ENCODE measurements at regions not wholly inside any gene's neighbourhood (a gene's known extent, or its start where the extent isn't known, plus 50 kb on each side); places are given as distances from the start of the nearest gene placed in this dataset.

- H3K9me3 ChIP-seq (ENCODE audit: control insufficient read depth in 3 of 3, low read length in 3 of 3), result no peaks in the 10 kb centered on the region
- H3K27me3 ChIP-seq (ENCODE audit: control insufficient read depth in 3 of 3, insufficient read depth in 3 of 3, low read length in 3 of 3), result no peaks in the 10 kb centered on the region
- peak overlapping the region in 2 of 3 donors; percentile 41 to 69 for H3K9ac ChIP-seq (ENCODE audit: low read depth in 1 of 3, low read length in 3 of 3)
- peaks cover 41 to 70% (median 51%) of the 10 kb centered on the region in 3 donors for H3K4me1 ChIP-seq (ENCODE audit: control insufficient read depth in 3 of 3, insufficient read depth in 3 of 3, low read length in 3 of 3)
- peak overlapping the region; percentile 95 for H3K27ac ChIP-seq (ENCODE audit: low read depth, low read length)
- no peaks in the 10 kb centered on the region for H3K36me3 ChIP-seq (ENCODE audit: control insufficient read depth in 3 of 3, insufficient read depth in 3 of 3, low read length in 3 of 3)
- no peak overlapping the region for H3K4me3 ChIP-seq (ENCODE audit: low read length in 3 of 3)
Measured at GRCh38 chr3:187946981-187947380, 201.7 kb upstream of the BCL6 start.

- no peaks in the 10 kb centered on the region for H3K36me3 ChIP-seq (ENCODE audit: control insufficient read depth in 3 of 3, insufficient read depth in 3 of 3, low read length in 3 of 3)
- peak overlapping the region; percentile 41 to 69 (median 52) for H3K9ac ChIP-seq (ENCODE audit: low read depth in 1 of 3, low read length in 3 of 3)
- H3K27me3 ChIP-seq (ENCODE audit: control insufficient read depth in 3 of 3, insufficient read depth in 3 of 3, low read length in 3 of 3), result no peaks in the 10 kb centered on the region
- peaks cover 41 to 70% (median 46%) of the 10 kb centered on the region in 3 donors for H3K4me1 ChIP-seq (ENCODE audit: control insufficient read depth in 3 of 3, insufficient read depth in 3 of 3, low read length in 3 of 3)
- H3K27ac ChIP-seq (ENCODE audit: low read depth, low read length), result peak overlapping the region; percentile 95
- peak overlapping the region in 1 of 3 donors; percentile 23 for H3K4me3 ChIP-seq (ENCODE audit: low read length in 3 of 3)
- H3K9me3 ChIP-seq (ENCODE audit: control insufficient read depth in 3 of 3, low read length in 3 of 3), result no peaks in the 10 kb centered on the region
Measured at GRCh38 chr3:187947927-187948682, 202.8 kb upstream of the BCL6 start.

GRCh38 chr3:187949093-187949820, 204.0 kb upstream of the BCL6 start:
- H3K27ac ChIP-seq (ENCODE audit: low read depth, low read length), result peak overlapping the region; percentile 95
- peak overlapping the region; percentile 14 to 71 (median 64) for H3K9ac ChIP-seq (ENCODE audit: low read depth in 1 of 3, low read length in 3 of 3)
- H3K4me1 ChIP-seq (ENCODE audit: control insufficient read depth in 3 of 3, insufficient read depth in 3 of 3, low read length in 3 of 3), result peaks cover 38 to 67% (median 41%) of the 10 kb centered on the region in 3 donors
- H3K4me3 ChIP-seq (ENCODE audit: low read length in 3 of 3), result no peak overlapping the region
- H3K36me3 ChIP-seq (ENCODE audit: control insufficient read depth in 3 of 3, insufficient read depth in 3 of 3, low read length in 3 of 3), result no peaks in the 10 kb centered on the region
- no peaks in the 10 kb centered on the region for H3K27me3 ChIP-seq (ENCODE audit: control insufficient read depth in 3 of 3, insufficient read depth in 3 of 3, low read length in 3 of 3)
- H3K9me3 ChIP-seq (ENCODE audit: control insufficient read depth in 3 of 3, low read length in 3 of 3), result no peaks in the 10 kb centered on the region

DNA sequence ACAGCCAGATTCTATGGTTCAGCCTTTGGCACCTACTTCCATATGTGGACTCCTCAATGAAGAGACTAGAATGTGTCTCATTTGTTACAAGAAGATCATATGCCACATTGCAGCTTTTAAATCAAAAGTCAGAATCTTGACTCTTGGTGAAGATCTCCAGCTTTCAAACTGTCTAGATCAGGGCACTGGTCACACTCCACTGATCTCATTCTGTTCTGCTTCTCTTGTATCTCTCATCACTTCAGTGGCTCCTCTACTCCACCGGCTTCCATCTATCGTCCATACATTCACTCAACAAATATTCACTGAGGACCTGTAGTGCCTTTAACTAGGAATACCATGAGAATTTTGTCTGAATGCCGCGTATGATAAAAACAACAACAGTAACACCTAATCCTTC, 203.3 kb upstream of the LPP start:
- H3K9ac ChIP-seq (ENCODE audit: low read depth in 1 of 3, low read length in 3 of 3), result no peak overlapping the region
- peaks cover 48 to 71% (median 52%) of the 10 kb centered on the region in 3 donors for H3K4me1 ChIP-seq (ENCODE audit: control insufficient read depth in 3 of 3, insufficient read depth in 3 of 3, low read length in 3 of 3)

DNA sequence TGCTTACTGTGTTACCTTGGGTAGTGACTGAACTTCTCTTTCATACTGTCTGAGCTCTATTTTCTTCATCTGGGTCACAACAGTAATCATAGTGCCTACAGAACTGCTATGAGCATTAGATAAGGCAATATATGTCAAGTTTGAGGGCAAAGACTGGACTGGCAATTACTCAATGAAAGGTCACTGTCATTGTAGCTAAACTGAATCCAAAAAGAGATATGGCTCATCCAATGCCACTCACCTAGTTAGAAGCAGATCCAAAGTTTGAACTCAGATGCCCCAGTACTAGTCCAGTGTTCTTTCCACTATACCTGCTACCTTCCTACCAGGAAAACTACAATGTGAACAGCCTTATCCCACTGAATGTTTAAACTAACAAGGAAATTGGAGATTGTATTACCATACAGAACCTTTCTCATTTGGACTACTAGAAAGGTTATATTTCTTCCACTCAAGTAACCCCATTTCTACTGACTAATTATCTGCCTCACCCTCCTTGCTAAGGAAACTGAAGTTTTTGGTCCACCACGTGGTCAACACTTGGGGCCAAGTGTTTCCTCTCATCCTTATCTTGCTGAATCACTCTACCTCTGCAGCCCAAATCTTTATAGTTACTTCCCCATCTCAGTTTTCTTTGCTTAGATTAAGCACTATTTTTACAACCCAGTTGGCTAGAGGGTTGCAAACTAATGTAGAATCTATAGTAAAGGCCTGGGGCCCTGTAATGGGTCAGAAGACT, 202.3 kb upstream of the LPP start:
- no peaks in the 10 kb centered on the region for H3K9me3 ChIP-seq (ENCODE audit: control insufficient read depth in 3 of 3, low read length in 3 of 3)
- H3K9ac ChIP-seq (ENCODE audit: low read depth in 1 of 3, low read length in 3 of 3), result no peak overlapping the region
- H3K27me3 ChIP-seq (ENCODE audit: control insufficient read depth in 3 of 3, insufficient read depth in 3 of 3, low read length in 3 of 3), result no peaks in the 10 kb centered on the region
- H3K27ac ChIP-seq (ENCODE audit: low read depth, low read length), result no peak overlapping the region
- H3K36me3 ChIP-seq (ENCODE audit: control insufficient read depth in 3 of 3, insufficient read depth in 3 of 3, low read length in 3 of 3), result no peaks in the 10 kb centered on the region
- peaks cover 50 to 71% (median 51%) of the 10 kb centered on the region in 3 donors for H3K4me1 ChIP-seq (ENCODE audit: control insufficient read depth in 3 of 3, insufficient read depth in 3 of 3, low read length in 3 of 3)
- no peak overlapping the region for H3K4me3 ChIP-seq (ENCODE audit: low read length in 3 of 3)

More for the DNA sequence above, 203.3 kb upstream of the LPP start:
- Histone ChIP-seq H3K9me3 (ENCODE audit: control insufficient read depth in 3 of 3, low read length in 3 of 3) (no peaks in the 10 kb centered on the region), H3K27ac (ENCODE audit: low read depth, low read length) (peak overlapping the region; percentile 95), H3K36me3 (ENCODE audit: control insufficient read depth in 3 of 3, insufficient read depth in 3 of 3, low read length in 3 of 3) (no peaks in the 10 kb centered on the region), H3K27me3 (ENCODE audit: control insufficient read depth in 3 of 3, insufficient read depth in 3 of 3, low read length in 3 of 3) (no peaks in the 10 kb centered on the region), H3K4me3 (ENCODE audit: low read length in 3 of 3) (no peak overlapping the region)

GRCh38 chr3:187952849-187953248, 201.1 kb upstream of the LPP start:
- Histone ChIP-seq H3K9me3 (ENCODE audit: control insufficient read depth in 3 of 3, low read length in 3 of 3) (no peaks in the 10 kb centered on the region), H3K4me3 (ENCODE audit: low read length in 3 of 3) (no peak overlapping the region), H3K4me1 (ENCODE audit: control insufficient read depth in 3 of 3, insufficient read depth in 3 of 3, low read length in 3 of 3) (peaks cover 47 to 68% (median 48%) of the 10 kb centered on the region in 3 donors), H3K36me3 (ENCODE audit: control insufficient read depth in 3 of 3, insufficient read depth in 3 of 3, low read length in 3 of 3) (no peaks in the 10 kb centered on the region), H3K27ac (ENCODE audit: low read depth, low read length) (no peak overlapping the region), H3K27me3 (ENCODE audit: control insufficient read depth in 3 of 3, insufficient read depth in 3 of 3, low read length in 3 of 3) (no peaks in the 10 kb centered on the region), H3K9ac (ENCODE audit: low read depth in 1 of 3, low read length in 3 of 3) (no peak overlapping the region)

GRCh38 chr3:187954516-187954872, 199.5 kb upstream of the LPP start:
- Histone ChIP-seq H3K9me3 (ENCODE audit: control insufficient read depth in 3 of 3, low read length in 3 of 3) (no peaks in the 10 kb centered on the region), H3K27me3 (ENCODE audit: control insufficient read depth in 3 of 3, insufficient read depth in 3 of 3, low read length in 3 of 3) (no peaks in the 10 kb centered on the region), H3K9ac (ENCODE audit: low read depth in 1 of 3, low read length in 3 of 3) (peak overlapping the region in 2 of 3 donors; percentile 51 to 69), H3K36me3 (ENCODE audit: control insufficient read depth in 3 of 3, insufficient read depth in 3 of 3, low read length in 3 of 3) (no peaks in the 10 kb centered on the region), H3K4me1 (ENCODE audit: control insufficient read depth in 3 of 3, insufficient read depth in 3 of 3, low read length in 3 of 3) (peaks cover 45 to 67% (median 46%) of the 10 kb centered on the region in 3 donors), H3K4me3 (ENCODE audit: low read length in 3 of 3) (no peak overlapping the region), H3K27ac (ENCODE audit: low read depth, low read length) (peak overlapping the region; percentile 94)

DNA sequence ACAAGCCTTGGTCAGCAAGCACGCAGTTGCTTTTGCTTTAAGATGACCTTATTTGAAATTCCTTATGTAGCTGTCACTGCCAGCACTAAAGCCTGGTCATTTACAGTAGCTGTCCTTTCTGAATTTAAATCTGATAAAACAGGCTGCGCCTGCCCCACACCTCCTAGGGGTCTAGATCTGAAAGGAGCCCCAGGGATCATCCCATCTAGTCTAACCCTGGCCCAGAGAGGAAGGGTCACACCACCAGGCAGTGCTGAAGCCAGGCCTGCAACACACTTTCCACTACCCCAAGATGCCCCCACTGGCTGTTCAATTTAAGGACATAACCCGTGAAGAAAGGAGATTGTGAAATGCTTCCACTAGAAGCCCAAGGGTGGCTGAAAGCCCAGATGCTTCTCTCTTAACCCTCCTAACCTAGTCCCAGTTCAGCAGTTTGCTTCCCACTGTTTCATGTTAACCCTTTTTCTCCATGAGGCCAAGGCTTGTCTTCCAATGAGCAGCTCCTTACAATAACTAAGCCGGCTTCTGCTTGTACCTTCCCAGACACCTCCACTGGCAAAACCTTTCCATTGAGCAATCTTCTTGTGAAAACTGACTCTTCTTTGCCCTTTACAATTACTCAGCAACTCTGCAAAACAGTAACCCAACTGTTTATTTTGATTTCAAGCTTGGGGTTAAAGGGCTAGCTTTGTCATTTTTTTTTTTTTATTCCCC, 198.9 kb upstream of the LPP start:
- Histone ChIP-seq H3K4me3 (ENCODE audit: low read length in 3 of 3) (no peak overlapping the region), H3K4me1 (ENCODE audit: control insufficient read depth in 3 of 3, insufficient read depth in 3 of 3, low read length in 3 of 3) (peaks cover 42 to 63% (median 46%) of the 10 kb centered on the region in 3 donors), H3K27ac (ENCODE audit: low read depth, low read length) (peak overlapping the region; percentile 94), H3K36me3 (ENCODE audit: control insufficient read depth in 3 of 3, insufficient read depth in 3 of 3, low read length in 3 of 3) (no peaks in the 10 kb centered on the region), H3K9ac (ENCODE audit: low read depth in 1 of 3, low read length in 3 of 3) (peak overlapping the region; percentile 51 to 69 (median 51)), H3K27me3 (ENCODE audit: control insufficient read depth in 3 of 3, insufficient read depth in 3 of 3, low read length in 3 of 3) (no peaks in the 10 kb centered on the region), H3K9me3 (ENCODE audit: control insufficient read depth in 3 of 3, low read length in 3 of 3) (no peaks in the 10 kb centered on the region)

- Histone ChIP-seq H3K9ac (ENCODE audit: low read depth in 1 of 3, low read length in 3 of 3) (no peak overlapping the region), H3K27ac (ENCODE audit: low read depth, low read length) (peak overlapping the region; percentile 94), H3K4me1 (ENCODE audit: control insufficient read depth in 3 of 3, insufficient read depth in 3 of 3, low read length in 3 of 3) (peaks cover 42 to 58% (median 44%) of the 10 kb centered on the region in 3 donors), H3K4me3 (ENCODE audit: low read length in 3 of 3) (no peak overlapping the region), H3K36me3 (ENCODE audit: control insufficient read depth in 3 of 3, insufficient read depth in 3 of 3, low read length in 3 of 3) (no peaks in the 10 kb centered on the region), H3K27me3 (ENCODE audit: control insufficient read depth in 3 of 3, insufficient read depth in 3 of 3, low read length in 3 of 3) (no peaks in the 10 kb centered on the region), H3K9me3 (ENCODE audit: control insufficient read depth in 3 of 3, low read length in 3 of 3) (no peaks in the 10 kb centered on the region)
Measured at GRCh38 chr3:187955587-187955952, 198.4 kb upstream of the LPP start.

Data from skeletal muscle tissue (tissue), 3 donors.